HG02678 (cell line): ENCODE measurements at regions not wholly inside any gene's neighbourhood (a gene's known extent, or its start where the extent isn't known, plus 50 kb on each side); places are given as distances from the start of the nearest gene placed in this dataset.

Source experiments
- ATAC-seq: cut with Tn5 transposase; IDR thresholded peaks from one replicate; pipeline ENCODE4 v1.9.1; 2021; ENCODE audit warnings: mild to moderate bottlenecking, moderate library complexity; ENCODE audit not compliant: unreplicated experiment

GRCh38 chr2:64331114-64331645, 122.8 kb upstream of the LGALSL start:
- no peak for ATAC-seq

GRCh38 chr2:64331849-64332699, 121.9 kb upstream of the LGALSL start:
- ATAC-seq, result no peak

GRCh38 chr2:64336171-64336570, 117.8 kb upstream of the LGALSL start:
- no peak for ATAC-seq

GRCh38 chr2:64337314-64337713, 116.6 kb upstream of the LGALSL start:
- no peak for ATAC-seq

- no peak for ATAC-seq
These were observed 115.9 kb upstream of the LGALSL start for GRCh38 chr2:64338108-64338507.

- ATAC-seq, result no peak
These were observed 115.0 kb upstream of the LGALSL start for GRCh38 chr2:64338910-64339500.

GRCh38 chr2:64341461-64341860, 112.5 kb upstream of the LGALSL start:
- ATAC-seq, result no peak

GRCh38 chr2:64342195-64343099, 111.5 kb upstream of the LGALSL start:
- no peak for ATAC-seq

- ATAC-seq, result no peak
These were observed 108.9 kb upstream of the LGALSL start for GRCh38 chr2:64344999-64345576.

GRCh38 chr2:64345998-64346397, 108.0 kb upstream of the LGALSL start:
- ATAC-seq, result no peak

- ATAC-seq, result no peak
These were observed 105.4 kb upstream of the LGALSL start for GRCh38 chr2:64348386-64349130.

GRCh38 chr2:64349131-64349530, 104.8 kb upstream of the LGALSL start:
- no peak for ATAC-seq

- ATAC-seq, result no peak
These were observed 103.0 kb upstream of the LGALSL start for GRCh38 chr2:64350996-64351395.

GRCh38 chr2:64352292-64352691, 101.7 kb upstream of the LGALSL start:
- ATAC-seq, result no peak

- ATAC-seq, result no peak
These were observed 98.9 kb upstream of the LGALSL start for GRCh38 chr2:64354857-64355680.

- ATAC-seq, result no peak
These were observed 97.1 kb upstream of the LGALSL start for GRCh38 chr2:64356906-64357305.

- peak; percentile 35 for ATAC-seq
These were observed 94.6 kb upstream of the LGALSL start for GRCh38 chr2:64359171-64359891.

- ATAC-seq, result peak; percentile 85
These were observed 93.9 kb upstream of the LGALSL start for GRCh38 chr2:64359892-64360657.
